Epithelial cell of proximal tubule (primary cell): ENCODE measurements at regions not wholly inside any gene's neighbourhood (a gene's known extent, or its start where the extent isn't known, plus 50 kb on each side); places are given as distances from the start of the nearest gene placed in this dataset.
A peak's percentile ranks its signal among the peaks of the same experiment; 100 is the strongest.

Experiments used
- DNase-seq: peaks from one replicate; pipeline ENCODE4 v3.0.0-alpha.2; 2011; ENCODE audit warnings: low read depth
- H3K4me3 ChIP-seq: 2 replicates; pipeline ENCODE4 v1.5.1; 2011; ENCODE audit warnings: low read depth, mild to moderate bottlenecking, low read length
- TF ChIP-seq, protein P1 (sequence below): conservative IDR thresholded peaks from 2 replicates; pipeline ENCODE4 v1.5.1; 2012; ENCODE audit warnings: low read depth, mild to moderate bottlenecking, low read length

- no peak for DNase-seq
- TF ChIP-seq, protein P1, sequence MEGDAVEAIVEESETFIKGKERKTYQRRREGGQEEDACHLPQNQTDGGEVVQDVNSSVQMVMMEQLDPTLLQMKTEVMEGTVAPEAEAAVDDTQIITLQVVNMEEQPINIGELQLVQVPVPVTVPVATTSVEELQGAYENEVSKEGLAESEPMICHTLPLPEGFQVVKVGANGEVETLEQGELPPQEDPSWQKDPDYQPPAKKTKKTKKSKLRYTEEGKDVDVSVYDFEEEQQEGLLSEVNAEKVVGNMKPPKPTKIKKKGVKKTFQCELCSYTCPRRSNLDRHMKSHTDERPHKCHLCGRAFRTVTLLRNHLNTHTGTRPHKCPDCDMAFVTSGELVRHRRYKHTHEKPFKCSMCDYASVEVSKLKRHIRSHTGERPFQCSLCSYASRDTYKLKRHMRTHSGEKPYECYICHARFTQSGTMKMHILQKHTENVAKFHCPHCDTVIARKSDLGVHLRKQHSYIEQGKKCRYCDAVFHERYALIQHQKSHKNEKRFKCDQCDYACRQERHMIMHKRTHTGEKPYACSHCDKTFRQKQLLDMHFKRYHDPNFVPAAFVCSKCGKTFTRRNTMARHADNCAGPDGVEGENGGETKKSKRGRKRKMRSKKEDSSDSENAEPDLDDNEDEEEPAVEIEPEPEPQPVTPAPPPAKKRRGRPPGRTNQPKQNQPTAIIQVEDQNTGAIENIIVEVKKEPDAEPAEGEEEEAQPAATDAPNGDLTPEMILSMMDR: no peak
These were observed 362.6 kb upstream of the C1orf174 start for GRCh38 chr1:4262665-4263064.

DNA sequence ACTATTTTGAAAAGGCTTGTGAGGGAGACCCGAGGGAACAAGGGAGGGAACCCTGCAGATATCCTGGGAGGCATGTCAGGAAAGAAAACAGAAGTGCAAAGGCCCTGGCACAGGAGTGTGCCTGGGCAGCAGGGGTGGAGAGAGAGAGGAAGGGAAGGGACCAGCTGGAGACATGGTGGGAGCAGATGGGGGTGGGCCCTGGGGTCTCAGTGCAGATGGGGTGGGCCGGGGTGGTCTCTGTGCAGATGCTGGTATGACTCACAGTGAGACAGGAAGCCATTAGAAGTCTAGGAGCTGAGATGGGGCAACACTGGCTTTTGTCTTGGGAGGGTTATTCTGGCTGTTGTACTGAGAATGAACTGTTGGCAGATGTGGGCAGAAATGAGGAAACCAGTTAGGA is 363.6 kb upstream of the C1orf174 start:
- no peak for DNase-seq

More at GRCh38 chr1:4262665-4263064, 362.6 kb upstream of the C1orf174 start:
- H3K4me3 ChIP-seq: no peak overlapping the region

GRCh38 chr1:4265836-4266235 is 365.8 kb upstream of the C1orf174 start:
- no peak overlapping the region for H3K4me3 ChIP-seq
- TF ChIP-seq, protein P1: no peak
- no peak for DNase-seq

More for the DNA sequence above, 363.6 kb upstream of the C1orf174 start:
- H3K4me3 ChIP-seq: no peak overlapping the region
- TF ChIP-seq, protein P1: no peak

DNA sequence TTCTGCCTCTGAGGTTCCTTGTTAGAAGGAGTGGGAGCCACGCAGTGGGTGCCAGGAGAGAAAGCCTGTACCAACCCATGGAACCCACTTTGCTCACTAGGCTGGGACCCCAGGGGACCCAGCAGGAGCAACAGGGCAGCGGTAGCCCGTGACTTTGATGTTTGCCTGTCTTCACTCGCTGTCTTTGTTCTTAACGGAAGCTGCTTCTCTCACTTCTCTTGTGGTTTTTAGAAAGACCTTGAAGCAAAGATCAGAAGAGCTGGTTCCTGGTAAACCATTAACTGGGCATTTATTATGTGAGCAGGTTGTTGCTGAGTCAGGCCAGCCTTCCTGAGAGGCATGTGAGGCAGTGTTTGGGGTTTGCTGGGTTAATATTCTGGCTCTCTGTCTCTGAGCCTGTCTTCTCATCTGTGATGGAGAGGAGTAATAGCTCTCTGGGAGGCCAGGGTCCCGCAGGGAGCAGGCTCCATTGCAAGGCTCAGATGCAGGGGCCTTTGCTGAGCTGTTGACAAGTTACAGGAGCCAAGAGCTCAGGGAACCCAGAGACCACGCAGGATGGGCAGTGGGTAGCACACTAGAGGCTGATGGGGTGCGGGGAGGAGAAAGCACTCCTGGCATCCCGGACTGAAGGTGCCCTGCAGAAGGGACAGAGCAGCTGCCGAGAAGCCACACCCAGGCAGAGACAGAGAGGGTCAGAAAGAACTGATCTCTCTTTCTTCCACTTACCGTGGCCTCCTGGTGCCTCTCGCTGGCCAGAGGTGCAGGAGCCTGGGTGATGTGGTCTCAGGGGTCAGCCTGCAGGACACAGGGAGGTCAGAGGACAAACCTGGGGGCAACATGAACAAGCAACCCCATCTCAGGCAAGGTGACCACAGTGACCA is 367.5 kb upstream of the C1orf174 start:
- TF ChIP-seq, protein P1: no peak
- no peak overlapping the region for H3K4me3 ChIP-seq
- peak; percentile 57 for DNase-seq

DNA sequence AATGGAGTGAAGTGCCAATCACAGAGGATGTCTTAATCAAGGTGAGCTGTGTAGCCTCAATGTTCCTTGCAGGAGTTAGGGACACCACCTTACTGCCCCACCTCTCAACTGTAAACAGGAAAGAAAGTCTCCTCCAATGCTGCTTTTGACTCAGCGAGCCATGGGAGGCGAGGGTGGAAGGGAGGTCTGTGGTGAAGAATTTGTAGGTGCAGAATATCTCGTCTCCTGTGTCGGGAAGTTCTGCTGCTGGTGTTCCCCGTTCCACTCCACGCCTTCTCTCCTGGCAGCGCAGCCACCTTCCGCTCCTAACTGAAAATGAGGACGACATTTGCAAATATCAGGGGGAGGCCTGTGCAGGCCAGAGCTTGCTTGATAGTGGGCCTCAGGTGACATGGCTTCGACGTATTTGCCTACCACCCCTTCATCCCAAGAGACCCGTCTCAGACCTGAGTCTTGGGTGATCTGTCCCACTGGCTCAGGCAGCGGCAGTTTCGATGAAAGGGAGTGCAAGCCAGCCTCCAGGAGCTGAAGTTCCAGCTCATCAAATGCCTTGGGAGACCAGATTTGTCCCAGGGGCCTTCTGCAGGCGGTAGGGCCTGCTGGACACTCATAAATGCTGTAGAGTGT is 368.3 kb upstream of the C1orf174 start:
- DNase-seq: no peak
- TF ChIP-seq, protein P1: no peak
- H3K4me3 ChIP-seq: no peak overlapping the region

DNA sequence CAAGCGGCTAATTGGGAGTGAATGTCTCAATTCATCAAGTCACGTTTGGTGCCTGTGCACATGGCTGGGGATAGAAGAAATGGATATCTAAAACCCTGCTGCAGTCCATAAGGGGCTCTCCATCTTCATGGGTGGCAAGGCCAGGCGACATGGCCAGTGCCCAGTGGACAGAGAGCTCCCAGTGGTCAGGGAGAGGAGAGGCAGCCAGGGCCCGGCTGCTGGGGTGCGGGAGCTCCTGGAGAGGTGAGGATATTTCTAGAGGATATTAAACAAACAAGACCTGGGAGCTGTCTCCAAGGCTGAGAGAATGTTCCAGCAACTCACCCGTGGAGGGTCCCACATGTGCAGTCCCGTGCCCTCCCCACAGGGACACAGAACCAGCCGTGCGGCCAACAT is 368.8 kb upstream of the C1orf174 start:
- no peak for DNase-seq
- TF ChIP-seq, protein P1: no peak

More for the DNA sequence above, 368.8 kb upstream of the C1orf174 start:
- no peak overlapping the region for H3K4me3 ChIP-seq
